Skeletal muscle tissue (tissue), 3 donors: ENCODE measurements at regions not wholly inside any gene's neighbourhood (a gene's known extent, or its start where the extent isn't known, plus 50 kb on each side); places are given as distances from the start of the nearest gene placed in this dataset.

Experiments
- H3K27ac ChIP-seq: one replicate; pipeline ENCODE4 v1.7.0; 2013; ENCODE audit warnings: mild to moderate bottlenecking, low read depth, low read length, inconsistent platforms
- H3K27me3 ChIP-seq, 3 donors: one replicate each; pipeline ENCODE4 v1.7.0; 2013; ENCODE audit warnings: low read length in 3 of 3; ENCODE audit not compliant: control insufficient read depth in 3 of 3, insufficient read depth in 3 of 3
- H3K36me3 ChIP-seq, 3 donors: one replicate each; pipeline ENCODE4 v1.7.0; 2013; ENCODE audit warnings: low read length in 3 of 3; ENCODE audit not compliant: control insufficient read depth in 3 of 3, insufficient read depth in 3 of 3
- H3K4me1 ChIP-seq, 3 donors: one replicate each; pipeline ENCODE4 v1.7.0; 2013; ENCODE audit warnings: low read length in 3 of 3, mild to moderate bottlenecking in 3 of 3; ENCODE audit not compliant: control insufficient read depth in 3 of 3, insufficient read depth in 3 of 3
- H3K4me3 ChIP-seq, 3 donors: one replicate each; pipeline ENCODE4 v1.7.0; 2013; ENCODE audit warnings: low read length in 3 of 3
- H3K9ac ChIP-seq, 3 donors: one replicate each; pipeline ENCODE4 v1.7.0; 2013; ENCODE audit warnings: low read length in 3 of 3, mild to moderate bottlenecking in 3 of 3, moderate library complexity in 2 of 3, low read depth in 1 of 3
- H3K9me3 ChIP-seq, 3 donors: one replicate each; pipeline ENCODE4 v1.7.0; 2013; ENCODE audit warnings: low read length in 3 of 3; ENCODE audit not compliant: control insufficient read depth in 3 of 3
- donor health status: Osteomylitis.

DNA sequence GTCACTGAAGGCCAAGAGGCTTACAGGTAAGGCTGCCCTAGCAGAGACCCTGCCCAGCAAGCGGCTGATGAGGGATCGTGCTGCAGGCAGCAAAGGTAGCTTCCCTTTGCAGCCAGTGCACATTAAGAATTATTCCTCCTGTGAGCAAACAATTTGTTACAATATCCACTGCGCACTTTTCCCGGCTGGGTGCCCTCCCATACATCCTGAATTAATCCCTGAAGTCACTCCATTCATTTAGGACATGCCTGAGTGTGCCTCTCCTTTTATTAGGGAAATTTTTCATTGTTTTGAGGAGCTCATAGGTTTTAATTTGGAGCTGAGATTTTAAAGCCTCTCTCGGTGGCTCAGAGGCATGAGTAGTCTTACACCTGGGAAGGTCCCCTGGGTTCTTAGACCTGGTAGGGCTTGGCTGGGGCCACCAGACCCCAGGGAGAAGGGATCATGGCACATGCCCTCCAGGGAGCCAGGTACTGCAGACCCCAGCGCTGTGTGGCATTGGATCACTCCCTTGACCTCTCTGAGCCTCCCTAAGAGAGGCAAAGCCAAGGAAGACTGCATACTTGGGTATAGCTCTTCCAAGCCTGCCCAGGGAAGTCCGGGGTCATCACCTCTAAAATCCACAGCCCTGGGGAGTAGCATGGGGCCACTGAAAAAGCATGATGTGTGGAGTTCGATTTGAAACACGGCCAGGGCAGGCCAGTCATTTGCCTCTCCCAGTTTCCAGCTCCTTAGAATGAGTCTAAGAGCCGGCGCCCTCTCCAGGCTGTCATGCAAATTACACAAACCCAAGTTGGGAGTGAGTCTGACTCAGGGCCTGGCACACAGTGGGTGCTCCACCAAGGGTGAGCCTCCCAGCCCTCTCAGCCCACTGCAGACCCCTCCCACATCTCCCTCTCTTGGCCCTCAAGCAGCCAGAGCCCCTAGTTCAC lies 151.9 kb upstream of the LINGO1 start:
- Histone ChIP-seq H3K9me3 (peaks cover 0 to 4% (median 2%) of the 10 kb centered on the region in 3 donors), H3K36me3 (no peaks in the 10 kb centered on the region), H3K27ac (no peak overlapping the region), H3K27me3 (peaks cover 0 to 17% (median 11%) of the 10 kb centered on the region in 3 donors), H3K9ac (no peak overlapping the region), H3K4me1 (peaks cover 0 to 10% (median 6%) of the 10 kb centered on the region in 3 donors), H3K4me3 (no peak overlapping the region)

DNA sequence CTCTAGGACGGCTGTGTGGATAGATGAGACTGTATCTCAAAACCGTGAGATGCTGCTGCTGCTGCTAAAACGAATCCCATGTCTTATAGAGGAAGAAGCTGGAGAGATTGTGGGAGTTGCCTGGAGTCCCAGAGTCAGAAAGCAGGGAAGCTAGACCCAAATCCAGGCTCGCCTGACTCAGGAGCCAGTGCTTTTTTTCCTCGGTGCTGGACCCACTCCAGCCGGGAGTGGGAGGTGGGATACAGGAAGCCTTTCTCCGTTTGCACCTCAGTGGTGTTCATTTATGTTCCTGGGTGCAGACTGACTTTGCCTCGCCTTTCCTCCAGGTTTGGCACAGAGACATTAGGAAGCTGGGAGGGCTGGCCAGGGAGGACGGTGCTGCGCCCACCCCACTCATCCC lies 150.9 kb upstream of the LINGO1 start:
- H3K9me3 ChIP-seq = peaks cover 0 to 4% (median 2%) of the 10 kb centered on the region in 3 donors
- no peaks in the 10 kb centered on the region for H3K36me3 ChIP-seq
- H3K4me1 ChIP-seq = peaks cover 0 to 10% (median 6%) of the 10 kb centered on the region in 3 donors
- H3K9ac ChIP-seq = no peak overlapping the region
- peaks cover 0 to 17% (median 11%) of the 10 kb centered on the region in 3 donors for H3K27me3 ChIP-seq
- no peak overlapping the region for H3K27ac ChIP-seq
- no peak overlapping the region for H3K4me3 ChIP-seq

DNA sequence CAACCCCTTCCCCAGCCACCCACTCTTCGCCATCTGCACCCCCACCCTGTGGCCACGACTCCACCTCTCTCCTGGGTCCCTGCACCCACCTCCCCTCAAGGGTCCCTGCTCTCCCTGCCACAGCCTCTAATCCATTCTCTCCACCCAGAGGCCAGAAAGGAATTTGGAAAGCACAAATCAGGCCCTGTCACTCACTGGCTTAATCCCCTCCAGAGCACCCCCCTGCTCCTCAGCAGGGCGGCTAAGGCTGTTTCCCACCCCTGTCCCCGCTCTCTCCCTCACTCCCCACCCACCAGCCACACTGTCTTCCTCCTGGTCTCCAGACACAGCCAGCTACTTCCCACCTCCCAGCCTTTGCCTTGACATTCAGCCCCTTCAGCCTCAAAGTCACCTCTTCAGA lies 150.0 kb upstream of the LINGO1 start:
- H3K36me3 ChIP-seq = no peaks in the 10 kb centered on the region
- no peak overlapping the region for H3K9ac ChIP-seq
- peaks cover 0 to 10% (median 6%) of the 10 kb centered on the region in 3 donors for H3K4me1 ChIP-seq
- no peak overlapping the region for H3K27ac ChIP-seq
- peaks cover 0 to 4% (median 2%) of the 10 kb centered on the region in 3 donors for H3K9me3 ChIP-seq
- H3K27me3 ChIP-seq = peaks cover 0 to 12% (median 11%) of the 10 kb centered on the region in 3 donors
- H3K4me3 ChIP-seq = no peak overlapping the region

DNA sequence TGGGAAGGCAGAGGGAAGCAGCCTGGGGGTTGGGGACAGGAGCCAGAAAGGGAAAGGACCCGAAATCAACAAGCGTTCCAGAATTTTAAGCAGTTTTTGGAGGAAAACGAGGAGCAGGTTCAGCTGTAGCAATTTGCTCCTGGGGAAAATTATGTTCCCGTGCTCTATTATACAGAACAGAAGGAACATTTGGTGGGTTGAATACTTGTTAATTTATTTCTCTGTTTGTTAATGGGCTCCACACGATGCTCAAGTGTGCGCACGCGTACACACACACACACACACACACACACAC lies 149.2 kb upstream of the LINGO1 start:
- H3K36me3 ChIP-seq = no peaks in the 10 kb centered on the region
- peaks cover 0 to 11% (median 10%) of the 10 kb centered on the region in 3 donors for H3K27me3 ChIP-seq
- H3K4me1 ChIP-seq = peaks cover 0 to 8% (median 6%) of the 10 kb centered on the region in 3 donors
- H3K4me3 ChIP-seq = no peak overlapping the region
- H3K27ac ChIP-seq = no peak overlapping the region
- H3K9ac ChIP-seq = no peak overlapping the region
- peaks cover 0 to 4% (median 2%) of the 10 kb centered on the region in 3 donors for H3K9me3 ChIP-seq

DNA sequence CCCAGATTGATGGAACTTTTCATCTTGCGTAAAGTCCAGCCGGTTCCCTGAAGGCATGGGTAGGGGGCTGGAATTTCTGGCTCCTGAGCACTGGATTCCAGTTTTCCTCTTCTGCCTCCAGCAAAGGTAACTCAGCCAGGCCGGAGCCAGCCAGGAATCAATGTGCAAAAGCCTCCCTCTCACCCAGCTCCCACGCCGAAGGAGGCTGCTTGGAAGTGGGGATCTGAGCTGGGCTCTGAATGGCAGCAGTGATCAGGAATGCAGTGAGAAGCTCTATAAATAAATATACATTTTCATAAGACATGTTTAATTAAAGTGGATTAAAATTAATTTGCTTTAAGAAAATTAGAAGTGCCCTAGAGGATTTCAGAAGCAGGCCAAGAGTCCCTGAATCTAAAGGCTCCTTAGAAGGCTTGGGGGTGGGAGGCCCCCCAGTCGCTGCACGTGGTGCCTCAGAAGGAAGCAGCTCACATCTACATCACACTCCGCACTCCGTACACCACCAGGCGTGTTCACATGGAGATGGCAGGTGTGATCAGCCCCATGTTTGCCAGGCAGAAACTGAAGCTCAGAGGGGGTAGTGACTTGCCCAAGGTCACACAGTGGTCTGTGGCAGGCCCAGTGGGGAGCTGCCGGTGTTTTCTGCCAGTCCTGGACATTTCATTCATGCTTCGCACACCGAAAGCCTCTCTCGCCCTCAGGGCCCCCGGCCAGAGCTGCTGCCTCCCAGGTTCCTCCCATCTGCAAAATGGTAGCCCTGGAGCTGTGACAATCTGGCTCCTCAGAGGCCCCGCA lies 148.6 kb upstream of the LINGO1 start:
- no peak overlapping the region for H3K27ac ChIP-seq
- no peak overlapping the region for H3K4me3 ChIP-seq
- H3K9ac ChIP-seq = no peak overlapping the region
- peaks cover 0 to 2% (median 1%) of the 10 kb centered on the region in 3 donors for H3K4me1 ChIP-seq
- H3K9me3 ChIP-seq = peaks cover 0 to 4% (median 2%) of the 10 kb centered on the region in 3 donors
- peaks cover 0 to 10% (median 10%) of the 10 kb centered on the region in 3 donors for H3K27me3 ChIP-seq
- no peaks in the 10 kb centered on the region for H3K36me3 ChIP-seq

DNA sequence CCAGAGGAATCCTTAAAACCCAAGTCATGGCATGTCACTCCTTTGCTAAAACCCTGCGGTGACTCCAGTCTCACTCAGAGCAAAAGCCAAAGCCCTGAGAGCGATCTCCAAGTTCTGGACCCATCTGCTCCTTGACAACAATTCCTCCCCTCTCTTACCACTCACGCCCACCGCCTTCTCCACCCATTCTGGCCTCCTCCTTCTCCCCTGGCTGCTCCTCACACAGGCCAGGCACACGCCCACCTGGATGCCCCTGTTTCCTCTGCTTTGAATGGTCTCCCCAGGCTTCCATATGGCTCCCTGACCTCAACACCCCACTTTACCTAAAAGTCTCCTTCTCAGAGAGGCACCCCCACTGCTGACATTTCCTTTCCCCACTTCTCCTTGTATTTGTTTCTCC lies 146.1 kb upstream of the LINGO1 start:
- Histone ChIP-seq H3K27ac (no peak overlapping the region), H3K27me3 (peaks cover 0 to 3% (median 0%) of the 10 kb centered on the region in 3 donors), H3K4me1 (no peaks in the 10 kb centered on the region), H3K9ac (no peak overlapping the region), H3K9me3 (peaks cover 0 to 4% (median 2%) of the 10 kb centered on the region in 3 donors), H3K4me3 (no peak overlapping the region), H3K36me3 (no peaks in the 10 kb centered on the region)

DNA sequence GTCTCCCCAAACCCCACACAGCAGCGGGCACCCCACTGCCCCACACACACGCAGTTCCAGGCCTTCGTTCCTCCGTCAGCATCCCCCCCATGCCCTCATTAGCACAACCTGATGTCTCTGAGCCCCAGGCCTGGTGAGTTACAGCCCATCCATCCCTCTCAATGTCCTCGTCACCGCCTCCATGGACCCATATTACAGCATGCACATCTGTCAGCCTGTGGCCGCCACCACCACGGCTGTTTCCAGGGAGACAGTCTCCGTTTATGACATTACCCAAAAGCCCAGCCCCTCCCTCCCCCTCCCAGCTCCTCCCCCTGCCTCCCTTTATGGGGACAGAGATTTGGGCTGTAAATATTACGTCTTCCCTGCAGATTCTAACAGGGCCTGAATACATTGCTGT lies 143.1 kb upstream of the LINGO1 start:
- Histone ChIP-seq H3K36me3 (no peaks in the 10 kb centered on the region), H3K4me1 (no peaks in the 10 kb centered on the region), H3K9ac (no peak overlapping the region), H3K27ac (no peak overlapping the region), H3K9me3 (peaks cover 0 to 4% (median 2%) of the 10 kb centered on the region in 3 donors), H3K27me3 (no peaks in the 10 kb centered on the region), H3K4me3 (no peak overlapping the region)

DNA sequence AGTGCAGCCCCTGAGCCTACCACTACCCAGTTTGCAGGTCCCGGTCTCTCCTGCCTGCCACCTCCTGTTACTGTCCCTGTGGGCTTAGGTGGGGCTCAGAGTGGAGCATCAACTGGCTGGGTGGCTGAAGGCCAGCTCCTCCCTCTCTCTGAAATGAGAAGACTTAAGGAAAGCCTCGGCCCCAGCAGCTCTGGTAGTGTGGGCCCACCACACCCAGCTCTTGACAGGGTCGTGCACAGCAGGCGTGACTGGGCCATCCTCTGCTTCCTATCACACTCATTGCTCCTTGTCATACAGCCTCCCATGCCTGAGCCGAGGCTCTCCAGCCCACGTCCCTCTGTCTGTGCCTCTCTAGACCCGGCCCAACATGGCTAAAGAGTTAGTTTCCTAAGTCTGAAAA lies 142.7 kb upstream of the LINGO1 start:
- peaks cover 0 to 3% (median 2%) of the 10 kb centered on the region in 3 donors for H3K9me3 ChIP-seq
- H3K9ac ChIP-seq = no peak overlapping the region
- no peak overlapping the region for H3K27ac ChIP-seq
- H3K36me3 ChIP-seq = no peaks in the 10 kb centered on the region
- no peaks in the 10 kb centered on the region for H3K4me1 ChIP-seq
- H3K4me3 ChIP-seq = no peak overlapping the region
- H3K27me3 ChIP-seq = peaks cover 0 to 2% (median 0%) of the 10 kb centered on the region in 3 donors

DNA sequence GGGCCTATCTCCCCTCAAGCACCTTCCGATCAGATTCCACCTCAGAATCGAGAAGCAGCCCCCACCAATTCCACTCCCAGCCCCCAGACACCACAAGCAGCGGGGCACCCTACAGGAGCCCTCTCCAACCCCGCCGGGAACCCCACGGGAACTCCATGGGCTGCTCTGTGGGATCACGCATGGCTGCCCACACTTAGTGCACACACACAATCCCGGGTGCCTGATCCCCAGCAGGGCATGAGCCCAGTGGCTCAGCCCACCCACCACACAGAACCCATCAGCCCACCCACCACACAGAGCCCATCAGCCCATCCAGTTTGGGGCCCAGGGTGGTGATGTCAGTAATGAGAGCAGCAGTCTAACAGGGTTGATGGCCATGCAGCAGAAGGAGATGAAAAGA lies 141.6 kb upstream of the LINGO1 start:
- Histone ChIP-seq H3K27ac (no peak overlapping the region), H3K9me3 (no peaks in the 10 kb centered on the region), H3K36me3 (no peaks in the 10 kb centered on the region), H3K4me1 (no peaks in the 10 kb centered on the region), H3K4me3 (no peak overlapping the region), H3K27me3 (peaks cover 0 to 6% (median 6%) of the 10 kb centered on the region in 3 donors), H3K9ac (no peak overlapping the region)

DNA sequence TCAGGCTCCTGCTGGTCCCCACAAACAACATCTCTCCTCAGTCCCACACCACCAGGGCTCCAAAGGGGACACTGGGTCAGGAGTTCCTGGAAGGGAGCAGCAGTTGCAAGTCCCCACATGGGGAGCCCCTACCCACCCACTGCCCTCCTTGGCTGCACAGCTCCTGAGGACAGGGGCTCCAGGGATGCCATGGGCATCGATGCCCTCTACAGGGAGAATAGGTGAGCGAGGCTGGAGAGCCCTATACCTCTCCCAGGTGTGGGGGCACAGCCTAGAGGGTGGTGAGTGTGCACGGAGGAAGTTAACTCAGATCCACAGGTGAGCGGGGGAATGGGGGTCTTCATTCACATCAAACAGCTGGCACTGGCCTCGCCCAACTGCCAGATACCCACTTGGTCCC lies 141.2 kb upstream of the LINGO1 start:
- Histone ChIP-seq H3K27me3 (peaks cover 0 to 9% (median 8%) of the 10 kb centered on the region in 3 donors), H3K9me3 (no peaks in the 10 kb centered on the region), H3K9ac (no peak overlapping the region), H3K36me3 (no peaks in the 10 kb centered on the region), H3K4me3 (no peak overlapping the region), H3K27ac (no peak overlapping the region), H3K4me1 (no peaks in the 10 kb centered on the region)
